ENCODE measurements at regions not wholly inside any gene's neighbourhood (a gene's known extent, or its start where the extent isn't known, plus 50 kb on each side); places are given as distances from the start of the nearest gene placed in this dataset.

- no peak for TF ChIP-seq POLR2AphosphoS5 (IDR thresholded peaks at IDR 0.05; ENCODE audit: low read depth, low read length)
- no peak for TF ChIP-seq CTCF (IDR thresholded peaks at IDR 0.05)
- TF ChIP-seq REST (IDR thresholded peaks at IDR 0.05; ENCODE audit: insufficient read depth in 1 of 2, low read depth in 2 of 2, low read length in 1 of 2) = no peak
- no peak for TF ChIP-seq SIN3A (IDR thresholded peaks at IDR 0.05; ENCODE audit: borderline replicate concordance, insufficient read depth, low read depth, low read length)
Observed at GRCh38 chr15:99507016-99507503, 58.7 kb upstream of the MEF2A start.
